ENCODE measurements at regions not wholly inside any gene's neighbourhood (a gene's known extent, or its start where the extent isn't known, plus 50 kb on each side); places are given as distances from the start of the nearest gene placed in this dataset.
A peak's percentile ranks its signal among the peaks of the same experiment; 100 is the strongest.
"Not testable (repeated sequence)": the region's sequence is repeated elsewhere in the genome, so short reads cannot be mapped to it uniquely, and the experiment has no call there.

DNA sequence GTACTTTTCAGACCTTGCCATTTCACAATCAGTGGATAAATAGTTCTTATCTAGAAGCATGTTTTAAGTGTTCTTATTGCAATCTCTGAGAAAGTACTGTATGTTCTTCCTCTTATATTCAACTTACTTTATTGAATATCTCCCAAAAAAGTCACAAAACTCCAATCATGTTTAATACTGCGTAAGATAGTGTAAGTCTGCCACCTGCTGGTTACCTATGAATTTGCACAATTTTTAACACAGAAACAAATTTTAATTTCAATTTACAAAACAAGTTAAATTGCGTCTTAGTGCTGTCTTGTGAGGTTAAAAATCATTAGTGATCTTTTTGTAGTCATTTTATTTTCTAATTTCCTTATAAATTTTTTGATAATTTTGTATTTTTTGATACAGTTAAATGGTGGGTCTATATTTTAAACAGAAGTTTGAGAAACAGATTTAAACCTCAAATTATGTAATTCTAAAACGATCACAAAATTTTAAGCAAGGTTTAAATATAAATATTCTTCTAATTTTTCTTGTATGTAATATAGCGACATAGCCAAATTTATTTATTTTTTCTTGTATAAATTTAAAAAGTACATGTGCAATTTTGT, 115.8 kb downstream of the EMB start:
- CTCF ChIA-PET = no interaction called here
- no peaks in the 10 kb centered on the region for H3K27me3 ChIP-seq (replicated peaks; ENCODE audit: control insufficient read depth, insufficient read depth, low read length)
- intact Hi-C loops (cut with micrococcal nuclease; ENCODE audit: unreplicated experiment) = no loop called here

DNA sequence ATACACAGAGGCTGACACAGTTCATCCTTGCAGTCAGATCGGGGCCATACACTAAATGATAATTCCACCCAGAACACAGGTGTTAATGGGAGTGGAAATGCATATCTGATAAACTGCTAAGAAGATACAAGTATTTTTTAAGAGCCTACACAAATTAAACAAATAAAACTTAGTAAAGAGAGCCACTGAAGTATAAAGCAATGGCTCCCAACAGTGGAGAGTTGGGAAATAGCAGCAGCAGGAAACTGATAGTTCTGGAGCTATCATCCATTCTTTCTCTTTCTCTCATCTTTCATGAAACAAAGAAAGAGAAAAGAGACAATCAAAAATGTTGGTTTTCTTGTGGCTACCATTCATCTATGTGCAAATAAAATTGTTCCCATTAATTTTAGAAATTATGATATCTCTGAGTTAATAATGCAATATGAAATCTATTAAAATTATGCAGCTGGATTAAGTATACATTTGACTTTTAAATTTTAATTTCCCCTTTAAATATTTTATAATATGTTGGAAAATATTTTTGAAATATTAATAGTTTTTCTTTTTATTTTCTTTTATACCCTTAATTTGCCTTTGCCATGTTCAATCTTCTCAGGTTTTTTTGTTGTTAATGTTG, 120.8 kb downstream of the EMB start:
- ChIA-PET POLR2A (no interaction called here), CTCF (no interaction called here)
- no peaks in the 10 kb centered on the region for H3K27me3 Mint-ChIP-seq (ENCODE audit: insufficient read depth, unreplicated experiment)
- no peaks in the 10 kb centered on the region for H3K4me1 ChIP-seq
- no peaks in the 10 kb centered on the region for H3K36me3 ChIP-seq (ENCODE audit: control insufficient read depth, insufficient read depth, low read length)
- H3K4me3 ChIP-seq (ENCODE audit: low read depth, low read length) = no peak overlapping the region
- H3K9me3 ChIP-seq = no peaks in the 10 kb centered on the region
- H3K36me3 Mint-ChIP-seq (ENCODE audit: insufficient read depth, unreplicated experiment) = no peaks in the 10 kb centered on the region
- no TSS peak for BruUV-seq (replicated peaks)
- H3K9me3 Mint-ChIP-seq (ENCODE audit: unreplicated experiment) = peaks cover 8% of the 10 kb centered on the region
- no peaks in the 10 kb centered on the region for H3K27me3 ChIP-seq (replicated peaks; ENCODE audit: control insufficient read depth, insufficient read depth, low read length)
- intact Hi-C loops (cut with micrococcal nuclease; ENCODE audit: unreplicated experiment) = no loop called here
- H3K4me1 Mint-ChIP-seq (ENCODE audit: low read depth, unreplicated experiment) = no peaks in the 10 kb centered on the region
- H3K4me3 Mint-ChIP-seq (ENCODE audit: unreplicated experiment) = no peak overlapping the region
- H3K27ac Mint-ChIP-seq (ENCODE audit: unreplicated experiment) = no peak overlapping the region
- TF ChIP-seq, protein P1, sequence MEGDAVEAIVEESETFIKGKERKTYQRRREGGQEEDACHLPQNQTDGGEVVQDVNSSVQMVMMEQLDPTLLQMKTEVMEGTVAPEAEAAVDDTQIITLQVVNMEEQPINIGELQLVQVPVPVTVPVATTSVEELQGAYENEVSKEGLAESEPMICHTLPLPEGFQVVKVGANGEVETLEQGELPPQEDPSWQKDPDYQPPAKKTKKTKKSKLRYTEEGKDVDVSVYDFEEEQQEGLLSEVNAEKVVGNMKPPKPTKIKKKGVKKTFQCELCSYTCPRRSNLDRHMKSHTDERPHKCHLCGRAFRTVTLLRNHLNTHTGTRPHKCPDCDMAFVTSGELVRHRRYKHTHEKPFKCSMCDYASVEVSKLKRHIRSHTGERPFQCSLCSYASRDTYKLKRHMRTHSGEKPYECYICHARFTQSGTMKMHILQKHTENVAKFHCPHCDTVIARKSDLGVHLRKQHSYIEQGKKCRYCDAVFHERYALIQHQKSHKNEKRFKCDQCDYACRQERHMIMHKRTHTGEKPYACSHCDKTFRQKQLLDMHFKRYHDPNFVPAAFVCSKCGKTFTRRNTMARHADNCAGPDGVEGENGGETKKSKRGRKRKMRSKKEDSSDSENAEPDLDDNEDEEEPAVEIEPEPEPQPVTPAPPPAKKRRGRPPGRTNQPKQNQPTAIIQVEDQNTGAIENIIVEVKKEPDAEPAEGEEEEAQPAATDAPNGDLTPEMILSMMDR (IDR thresholded peaks at IDR 0.05; ENCODE audit: insufficient read depth in 1 of 2, low read depth in 1 of 2, low read length in 1 of 2, severe bottlenecking in 1 of 2, unreplicated experiment in 1 of 2) = no peak
- DNase-seq = no peak

More for the DNA sequence above, 115.8 kb downstream of the EMB start:
- Histone ChIP-seq H3K4me1 (no peaks in the 10 kb centered on the region), H3K9me3 (no peaks in the 10 kb centered on the region), H3K4me3 (ENCODE audit: low read depth, low read length) (no peak overlapping the region), H3K36me3 (ENCODE audit: control insufficient read depth, insufficient read depth, low read length) (no peaks in the 10 kb centered on the region)
- TF ChIP-seq, protein P1 (IDR thresholded peaks at IDR 0.05; ENCODE audit: insufficient read depth in 1 of 2, low read depth in 1 of 2, low read length in 1 of 2, severe bottlenecking in 1 of 2, unreplicated experiment in 1 of 2) = peak; percentile 61 to 63
- Mint-ChIP-seq H3K27me3 (ENCODE audit: insufficient read depth, unreplicated experiment) (no peaks in the 10 kb centered on the region), H3K27ac (ENCODE audit: unreplicated experiment) (no peak overlapping the region), H3K4me3 (ENCODE audit: unreplicated experiment) (no peak overlapping the region), H3K4me1 (ENCODE audit: low read depth, unreplicated experiment) (no peaks in the 10 kb centered on the region), H3K36me3 (ENCODE audit: insufficient read depth, unreplicated experiment) (no peaks in the 10 kb centered on the region), H3K9me3 (ENCODE audit: unreplicated experiment) (peaks cover 10% of the 10 kb centered on the region)
- no TSS peak for BruUV-seq (replicated peaks)
- peak in 1 of 2 experiments; percentile 25 for DNase-seq
- POLR2A ChIA-PET = no interaction called here

DNA sequence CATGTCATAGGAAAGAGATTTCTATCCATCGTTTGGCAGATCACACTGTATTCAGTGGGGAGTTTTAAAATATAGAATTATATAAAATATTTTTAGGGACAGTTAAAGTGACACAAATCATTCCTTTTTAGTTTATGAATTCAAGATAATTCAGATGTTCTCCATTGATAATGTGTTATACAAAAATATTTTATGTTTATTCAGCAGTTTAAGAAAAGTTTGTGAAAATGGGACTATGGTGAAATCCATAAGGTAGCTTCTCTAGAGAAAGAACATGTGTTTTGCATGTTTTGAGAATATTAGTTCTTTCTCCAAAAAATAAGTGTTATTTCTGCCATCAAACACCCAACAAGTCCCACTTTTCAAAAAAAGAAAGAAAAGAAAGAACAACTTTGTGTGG, 122.9 kb downstream of the EMB start:
- ChIA-PET CTCF (no interaction called here), POLR2A (no interaction called here)
- peaks cover 8% of the 10 kb centered on the region for H3K9me3 Mint-ChIP-seq (ENCODE audit: unreplicated experiment)
- DNase-seq = no peak
- no peak overlapping the region for H3K4me3 Mint-ChIP-seq (ENCODE audit: unreplicated experiment)
- H3K4me1 ChIP-seq = no peaks in the 10 kb centered on the region
- no peak overlapping the region for H3K4me3 ChIP-seq (ENCODE audit: low read depth, low read length)
- BruUV-seq (replicated peaks) = no TSS peak
- H3K27me3 ChIP-seq (replicated peaks; ENCODE audit: control insufficient read depth, insufficient read depth, low read length) = no peaks in the 10 kb centered on the region
- intact Hi-C loops (cut with micrococcal nuclease; ENCODE audit: unreplicated experiment) = no loop called here
- H3K27ac Mint-ChIP-seq (ENCODE audit: unreplicated experiment) = no peak overlapping the region
- TF ChIP-seq, protein P1 (IDR thresholded peaks at IDR 0.05; ENCODE audit: insufficient read depth in 1 of 2, low read depth in 1 of 2, low read length in 1 of 2, severe bottlenecking in 1 of 2, unreplicated experiment in 1 of 2) = no peak
- H3K36me3 Mint-ChIP-seq (ENCODE audit: insufficient read depth, unreplicated experiment) = no peaks in the 10 kb centered on the region
- no peaks in the 10 kb centered on the region for H3K36me3 ChIP-seq (ENCODE audit: control insufficient read depth, insufficient read depth, low read length)
- no peaks in the 10 kb centered on the region for H3K4me1 Mint-ChIP-seq (ENCODE audit: low read depth, unreplicated experiment)
- H3K9me3 ChIP-seq = no peaks in the 10 kb centered on the region
- H3K27me3 Mint-ChIP-seq (ENCODE audit: insufficient read depth, unreplicated experiment) = no peaks in the 10 kb centered on the region

DNA sequence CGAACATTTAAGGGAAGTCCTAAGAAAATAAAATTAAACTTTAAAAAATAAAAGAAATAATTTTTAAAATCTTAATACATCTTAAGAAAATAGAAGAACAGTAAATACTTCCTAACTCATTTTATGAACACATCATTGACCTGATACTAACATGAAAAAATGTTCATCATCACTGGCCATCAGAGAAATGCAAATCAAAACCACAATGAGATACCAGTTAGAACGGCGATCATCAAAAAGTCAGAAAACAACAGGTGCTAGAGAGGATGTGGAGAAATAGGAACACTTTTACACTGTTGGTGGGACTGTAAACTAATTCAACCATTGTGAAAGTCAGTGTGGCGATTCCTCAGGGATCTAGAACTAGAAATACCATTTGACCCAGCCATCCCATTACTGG, 134.6 kb downstream of the EMB start:
- H3K27me3 ChIP-seq (replicated peaks; ENCODE audit: control insufficient read depth, insufficient read depth, low read length); H3K9me3 ChIP-seq; intact Hi-C loops (cut with micrococcal nuclease; ENCODE audit: unreplicated experiment); DNase-seq; POLR2A ChIA-PET; H3K36me3 Mint-ChIP-seq (ENCODE audit: insufficient read depth, unreplicated experiment); H3K27me3 Mint-ChIP-seq (ENCODE audit: insufficient read depth, unreplicated experiment); H3K9me3 Mint-ChIP-seq (ENCODE audit: unreplicated experiment); CTCF ChIA-PET; H3K4me1 Mint-ChIP-seq (ENCODE audit: low read depth, unreplicated experiment); H3K27ac Mint-ChIP-seq (ENCODE audit: unreplicated experiment); H3K36me3 ChIP-seq (ENCODE audit: control insufficient read depth, insufficient read depth, low read length); H3K4me1 ChIP-seq; H3K4me3 Mint-ChIP-seq (ENCODE audit: unreplicated experiment); BruUV-seq (replicated peaks); H3K4me3 ChIP-seq (ENCODE audit: low read depth, low read length): not testable (repeated sequence)

All from Caco-2 (cell line).